Suprapubic skin (tissue), 4 donors: ENCODE measurements at regions not wholly inside any gene's neighbourhood (a gene's known extent, or its start where the extent isn't known, plus 50 kb on each side); places are given as distances from the start of the nearest gene placed in this dataset.

ENCODE experiments used
- POLR2A ChIP-seq, 2 donors: fragments of 450-650 bp; IDR thresholded peaks; one replicate each; pipeline ENCODE4 v1.6.1; 2017; ENCODE audit warnings: antibody characterized with exemption in 2 of 2, mild to moderate bottlenecking in 2 of 2, moderate library complexity in 2 of 2
- POLR2AphosphoS5 ChIP-seq, 3 donors: sonication (generic); formaldehyde crosslinking; IDR thresholded peaks; one replicate each; pipeline ENCODE4 v1.6.1; 2017; ENCODE audit warnings: antibody characterized with exemption in 3 of 3
- TF ChIP-seq, protein P1 (sequence below), 2 donors: fragments of 200-600 bp in 1 of 2; fragments of 450-650 bp in 1 of 2; sonication (generic) in 1 of 2; IDR thresholded peaks; one replicate each; pipeline ENCODE4 v1.5.1; 2016 to 2019; ENCODE audit warnings: antibody characterized with exemption in 2 of 2, mild to moderate bottlenecking in 1 of 2, moderate library complexity in 1 of 2

DNA sequence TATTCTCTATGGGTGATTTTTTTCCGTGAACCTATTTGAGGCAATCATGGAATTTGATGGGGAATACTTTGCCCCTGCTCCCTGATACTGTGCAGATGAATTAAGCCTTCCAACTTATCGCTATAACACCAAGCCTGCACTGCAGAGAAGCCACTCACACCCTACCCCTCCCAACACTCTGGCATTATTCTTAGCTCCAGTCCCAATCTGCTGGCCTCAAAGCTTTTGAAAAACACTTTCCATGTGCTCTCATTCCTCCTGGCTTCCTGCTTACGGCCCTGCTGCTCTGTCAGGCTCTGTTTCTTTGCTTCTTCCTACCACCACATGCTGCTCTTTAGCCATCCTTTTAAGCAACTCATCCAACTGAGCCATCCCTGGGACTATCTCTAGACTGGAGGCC, 327.8 kb upstream of the SLCO3A1 start:
- TF ChIP-seq, protein P1, sequence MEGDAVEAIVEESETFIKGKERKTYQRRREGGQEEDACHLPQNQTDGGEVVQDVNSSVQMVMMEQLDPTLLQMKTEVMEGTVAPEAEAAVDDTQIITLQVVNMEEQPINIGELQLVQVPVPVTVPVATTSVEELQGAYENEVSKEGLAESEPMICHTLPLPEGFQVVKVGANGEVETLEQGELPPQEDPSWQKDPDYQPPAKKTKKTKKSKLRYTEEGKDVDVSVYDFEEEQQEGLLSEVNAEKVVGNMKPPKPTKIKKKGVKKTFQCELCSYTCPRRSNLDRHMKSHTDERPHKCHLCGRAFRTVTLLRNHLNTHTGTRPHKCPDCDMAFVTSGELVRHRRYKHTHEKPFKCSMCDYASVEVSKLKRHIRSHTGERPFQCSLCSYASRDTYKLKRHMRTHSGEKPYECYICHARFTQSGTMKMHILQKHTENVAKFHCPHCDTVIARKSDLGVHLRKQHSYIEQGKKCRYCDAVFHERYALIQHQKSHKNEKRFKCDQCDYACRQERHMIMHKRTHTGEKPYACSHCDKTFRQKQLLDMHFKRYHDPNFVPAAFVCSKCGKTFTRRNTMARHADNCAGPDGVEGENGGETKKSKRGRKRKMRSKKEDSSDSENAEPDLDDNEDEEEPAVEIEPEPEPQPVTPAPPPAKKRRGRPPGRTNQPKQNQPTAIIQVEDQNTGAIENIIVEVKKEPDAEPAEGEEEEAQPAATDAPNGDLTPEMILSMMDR (IDR thresholded peaks at IDR 0.05), result no peak
- TF ChIP-seq POLR2A (IDR thresholded peaks at IDR 0.05), result no peak
- no peak for TF ChIP-seq POLR2AphosphoS5 (IDR thresholded peaks at IDR 0.05)
